ENCODE measurements at regions not wholly inside any gene's neighbourhood (a gene's known extent, or its start where the extent isn't known, plus 50 kb on each side); places are given as distances from the start of the nearest gene placed in this dataset.

DNA sequence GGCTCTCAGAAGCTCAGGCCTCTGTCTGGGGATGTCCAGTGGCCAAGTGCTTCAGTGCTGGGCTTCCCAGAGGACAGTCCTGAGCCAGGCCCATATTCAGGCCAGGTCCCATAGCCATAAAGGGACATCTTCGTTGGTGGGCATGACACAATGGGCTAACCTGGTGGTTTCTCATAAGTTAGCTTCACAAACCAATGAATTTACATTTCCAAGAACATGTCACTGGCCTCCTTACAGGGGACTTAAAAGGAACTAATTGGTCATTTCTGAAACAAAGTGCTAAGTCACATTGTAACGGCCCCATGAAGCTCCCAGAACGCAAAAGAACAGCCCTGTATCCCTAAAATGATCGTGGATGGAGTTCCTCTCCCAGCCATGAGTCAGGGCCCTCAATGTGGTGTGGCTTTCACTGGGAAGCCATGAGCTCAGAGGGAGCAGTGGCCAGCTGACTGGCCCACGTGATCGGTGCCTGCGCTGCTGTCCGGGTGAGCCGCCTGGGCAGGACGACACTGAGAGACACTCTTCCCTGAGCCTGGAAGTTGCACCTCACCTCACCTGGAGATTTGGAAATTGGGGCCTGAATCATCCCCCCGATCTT is 163.7 kb upstream of the APCDD1 start:
- DNase-seq, result no peak

DNA sequence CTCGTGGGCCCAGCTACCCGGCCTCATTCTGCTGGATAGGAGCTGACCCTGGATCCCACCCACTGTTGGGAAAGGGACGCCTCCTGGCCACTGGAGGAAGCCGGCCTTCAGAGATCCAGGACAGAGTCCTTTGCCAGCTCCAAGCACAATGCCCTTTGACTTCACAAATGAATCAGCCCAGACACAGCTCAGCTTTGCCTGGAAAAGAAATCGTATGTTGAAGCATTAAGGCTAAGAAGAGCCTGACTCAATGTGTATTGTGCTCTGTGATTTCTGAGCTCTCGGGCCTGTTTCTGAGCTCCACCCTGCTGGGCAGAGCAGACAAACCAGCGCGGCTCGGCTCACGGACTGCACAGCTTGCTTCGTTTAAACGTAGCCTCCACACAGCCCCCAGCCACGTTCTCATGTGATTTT is 162.9 kb upstream of the APCDD1 start:
- no peak for DNase-seq

DNA sequence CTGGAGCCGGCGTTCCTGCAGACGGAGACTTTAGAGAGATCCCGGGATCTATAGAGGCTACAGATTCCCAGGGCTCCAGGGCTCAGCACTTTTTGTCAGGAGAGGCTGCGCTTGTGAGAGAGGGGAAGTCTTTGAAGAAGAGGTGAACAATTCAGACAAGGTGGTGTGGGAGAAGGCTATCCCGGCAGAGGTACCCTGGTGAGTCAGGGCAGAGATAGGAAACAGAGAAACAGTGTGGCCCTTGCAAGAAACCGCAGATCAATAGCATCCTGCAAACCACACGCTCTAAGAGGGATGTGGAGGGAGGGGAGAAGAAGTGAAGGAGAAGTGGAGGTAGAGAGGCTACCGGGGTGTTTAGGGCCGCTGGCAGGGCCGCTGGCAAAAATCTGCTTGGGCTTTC is 160.5 kb upstream of the APCDD1 start:
- DNase-seq, result no peak

DNA sequence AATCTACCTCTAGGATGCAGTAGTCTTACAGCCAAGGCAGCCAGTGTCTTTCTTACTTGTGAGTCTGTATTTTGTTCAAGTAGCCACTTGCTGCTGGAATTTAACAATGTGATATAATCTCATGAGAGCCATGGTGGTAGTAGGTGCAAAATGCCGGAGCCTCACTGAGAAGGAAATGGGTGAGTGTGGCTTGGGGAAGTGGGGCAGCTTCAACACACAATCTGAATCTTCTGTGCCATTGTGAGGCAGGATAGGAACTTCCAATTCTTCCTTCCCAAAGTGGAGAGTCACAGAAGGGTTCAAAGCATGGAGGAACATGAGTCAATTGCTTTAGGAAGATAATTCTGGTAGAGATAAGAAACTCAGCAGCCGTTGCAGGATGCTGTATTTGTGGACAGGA is 158.7 kb upstream of the APCDD1 start:
- no peak for DNase-seq

DNA sequence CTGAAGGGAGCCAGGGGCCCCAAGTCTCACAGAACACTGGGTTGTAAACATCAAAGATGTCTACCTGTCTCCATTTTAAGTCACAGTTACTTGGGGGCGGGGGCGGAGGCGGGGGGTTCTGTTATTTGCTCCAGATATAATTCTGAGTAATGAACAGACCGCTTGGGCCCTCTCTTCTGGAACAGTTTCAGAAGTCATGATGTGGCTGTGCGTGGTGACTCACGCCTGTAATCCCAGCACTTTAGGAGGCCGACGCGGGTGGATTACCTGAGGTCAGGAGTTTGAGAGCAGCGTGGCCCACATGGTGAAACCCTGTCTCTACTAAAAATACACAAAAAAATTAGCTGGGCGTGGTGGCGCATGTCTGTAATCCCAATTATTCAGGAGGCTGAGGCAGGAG is 157.9 kb upstream of the APCDD1 start:
- DNase-seq, result no peak

DNA sequence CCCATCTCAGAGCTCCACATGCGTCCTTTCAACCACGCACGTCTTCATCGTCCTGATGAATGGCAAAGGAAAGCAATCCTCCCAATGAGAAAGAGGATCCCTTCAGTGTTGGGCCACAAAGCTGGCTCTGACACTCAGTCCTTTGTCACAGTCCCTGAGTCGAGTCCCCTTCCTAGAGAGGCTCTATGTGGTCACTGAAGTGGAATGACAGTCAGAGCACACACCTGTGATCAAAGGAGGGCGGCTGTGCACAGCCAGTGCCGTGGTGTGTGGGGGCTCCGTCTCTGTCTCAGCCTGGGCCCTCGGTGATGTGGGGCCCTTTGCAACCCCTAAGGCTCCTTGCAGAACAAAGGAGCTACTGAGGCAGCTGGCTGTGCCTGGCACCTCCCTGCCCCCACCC is 157.3 kb upstream of the APCDD1 start:
- no peak for DNase-seq

DNA sequence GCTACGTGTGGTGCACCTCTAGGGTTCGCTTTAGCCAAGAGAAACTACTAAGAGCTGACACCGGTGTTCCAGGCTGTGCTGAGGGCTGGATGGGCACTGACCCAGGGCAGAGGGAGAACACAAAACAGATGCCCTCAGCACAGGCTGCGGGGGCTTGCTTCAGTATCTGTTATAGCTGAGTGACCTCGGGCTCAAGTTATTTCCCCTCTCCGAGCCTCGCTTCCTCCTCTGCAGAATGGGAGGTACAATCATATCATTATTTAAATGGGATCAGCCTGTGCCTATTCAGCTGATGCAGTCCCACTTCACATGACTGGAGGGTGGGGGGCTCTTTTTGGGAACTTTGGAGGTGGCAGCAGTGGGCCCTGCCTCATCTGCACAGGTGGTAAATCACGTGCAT is 156.1 kb upstream of the APCDD1 start:
- no peak for DNase-seq

DNA sequence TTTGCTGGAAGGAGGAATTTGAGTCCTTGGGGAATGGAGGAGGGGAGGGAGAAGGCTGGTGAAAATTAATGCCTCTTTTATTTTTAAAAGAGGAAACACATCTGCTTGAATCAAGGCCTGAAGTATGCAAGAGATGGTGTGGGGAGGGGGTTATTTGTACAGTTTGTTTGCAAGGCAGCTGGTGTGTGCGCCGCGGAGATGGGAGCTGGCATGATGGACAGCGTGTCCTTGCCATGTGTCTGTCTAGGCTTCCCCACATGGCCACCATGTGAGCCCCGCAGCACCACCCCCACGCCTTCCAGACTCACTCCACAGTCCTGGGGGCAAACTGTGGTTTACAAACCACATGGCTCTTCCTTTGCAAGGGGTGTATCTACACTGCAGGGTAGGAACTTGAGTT is 154.8 kb upstream of the APCDD1 start:
- DNase-seq, result no peak

DNA sequence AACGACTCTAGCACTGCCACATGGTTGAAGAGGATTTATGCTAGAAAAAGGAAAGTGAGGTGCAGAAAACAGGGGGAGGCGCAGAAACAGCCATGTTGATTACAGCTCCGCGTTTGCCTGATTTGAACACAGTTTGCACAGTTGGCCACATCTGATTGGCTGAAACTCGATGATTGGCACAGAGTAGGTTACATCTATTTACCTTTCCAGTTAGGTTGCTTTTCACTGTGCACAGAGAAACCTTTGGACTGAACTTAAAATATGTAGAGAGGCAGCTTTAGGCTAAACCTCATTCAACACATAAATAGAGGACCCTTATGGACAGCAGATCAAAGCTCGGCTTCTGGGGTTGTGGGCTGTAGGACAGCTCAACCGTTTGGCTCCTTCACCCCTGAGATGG is 153.7 kb upstream of the APCDD1 start:
- DNase-seq, result no peak

DNA sequence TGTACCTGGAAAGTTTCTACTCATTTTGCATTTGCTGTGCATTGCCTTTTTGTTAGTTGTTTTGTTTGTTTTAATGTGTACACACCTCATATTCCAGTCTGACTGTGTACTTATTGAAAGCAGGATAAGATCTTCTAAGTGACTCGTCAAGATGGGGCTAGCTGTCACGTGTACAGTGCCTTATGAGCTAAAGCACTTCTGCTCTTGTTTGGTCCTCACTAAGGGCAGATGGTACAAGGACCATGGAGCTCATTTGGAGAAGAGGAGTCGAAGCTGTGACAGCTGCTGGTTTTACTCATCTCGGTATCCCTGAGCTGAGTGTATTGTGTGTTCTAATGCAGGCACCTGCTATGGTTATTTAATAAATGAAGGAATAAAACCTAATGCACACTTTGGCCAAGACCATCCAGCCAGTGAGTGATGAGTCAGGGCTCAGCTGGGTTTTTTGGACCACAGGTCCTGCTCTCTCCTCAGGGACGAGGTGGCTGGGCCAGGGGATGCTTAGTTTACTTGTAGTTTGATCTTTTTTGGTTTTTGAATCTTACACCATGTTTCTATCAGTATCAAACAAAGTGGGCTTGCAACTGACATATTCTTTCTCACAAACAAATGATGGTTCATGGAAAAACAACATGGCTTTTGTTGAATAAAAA is 152.5 kb upstream of the APCDD1 start:
- DNase-seq, result peak; percentile 37

DNA sequence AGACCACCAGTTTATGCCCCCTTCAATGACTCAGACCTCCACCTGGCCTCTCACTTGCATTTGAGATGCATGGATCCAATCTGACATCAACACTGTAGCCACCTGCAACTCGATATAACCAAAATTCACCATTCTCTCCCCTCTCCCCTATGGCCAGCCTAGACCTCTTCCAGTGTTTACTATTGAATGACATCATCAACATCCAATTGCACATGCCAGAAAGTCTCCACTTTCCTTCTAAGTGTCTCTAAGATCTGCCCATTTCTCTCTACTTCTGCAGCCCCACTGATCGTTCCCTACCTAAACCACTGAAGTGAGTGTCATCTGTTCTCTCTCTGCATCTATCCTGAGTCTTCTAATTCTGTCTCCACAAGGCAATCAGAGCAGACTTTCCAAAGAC is 151.3 kb upstream of the APCDD1 start:
- DNase-seq, result no peak

DNA sequence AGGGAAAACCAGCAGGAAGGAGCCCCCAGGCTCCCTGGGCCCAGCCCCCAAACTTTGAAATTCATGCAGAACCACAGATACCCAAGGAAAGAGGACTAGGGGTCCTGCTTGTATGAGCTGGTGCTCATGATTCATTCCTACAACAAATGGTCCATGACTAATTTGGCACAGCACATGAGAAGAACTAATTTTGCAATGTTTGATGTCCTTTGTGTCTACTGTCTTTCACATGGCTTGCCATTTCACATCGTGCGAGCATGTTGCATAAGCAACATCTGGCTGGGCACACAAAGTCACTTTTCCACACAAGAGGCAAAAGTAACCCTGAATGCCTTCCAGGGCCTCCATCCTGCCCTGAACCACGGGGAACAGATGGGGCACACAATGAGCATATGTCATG is 149.6 kb upstream of the APCDD1 start:
- DNase-seq, result peak; percentile 96

DNA sequence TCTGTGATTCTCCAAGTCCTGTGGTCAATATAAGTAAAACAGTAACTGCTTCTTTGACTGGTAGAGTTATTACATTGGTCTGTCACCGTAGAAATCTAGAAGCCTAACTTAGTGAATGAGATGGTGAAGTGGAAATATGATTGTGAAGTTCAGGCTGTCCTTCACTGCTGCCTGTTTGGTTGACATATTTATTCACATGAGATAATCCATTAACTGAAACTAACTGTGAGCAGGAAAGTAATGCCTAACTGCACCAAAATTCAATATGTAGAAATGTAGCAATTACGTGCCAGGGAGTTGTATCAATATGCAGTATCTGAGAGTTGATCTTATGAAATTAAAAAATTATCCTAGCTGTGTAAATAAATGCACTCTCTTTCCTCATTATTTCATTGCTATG is 147.7 kb upstream of the APCDD1 start:
- DNase-seq, result no peak

DNA sequence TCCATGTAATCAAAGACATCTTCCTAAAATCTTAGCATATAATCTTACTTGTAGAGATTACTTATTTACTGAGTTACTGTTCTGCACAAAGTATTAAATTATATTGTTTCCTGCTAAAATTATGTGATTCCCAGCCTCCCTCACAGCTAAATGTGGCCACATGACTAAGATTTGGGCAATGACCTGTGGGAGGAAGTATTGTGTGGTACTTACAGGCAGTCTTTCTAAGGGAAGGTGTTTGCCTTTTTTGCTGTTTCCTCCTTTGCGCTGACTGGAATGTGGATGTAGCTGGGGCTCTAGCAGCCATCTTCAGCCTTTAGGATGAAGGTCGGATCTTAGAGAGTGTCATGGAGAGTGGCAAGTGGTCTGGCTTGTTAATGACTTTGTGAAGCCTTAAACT is 146.3 kb upstream of the APCDD1 start:
- DNase-seq, result no peak

DNA sequence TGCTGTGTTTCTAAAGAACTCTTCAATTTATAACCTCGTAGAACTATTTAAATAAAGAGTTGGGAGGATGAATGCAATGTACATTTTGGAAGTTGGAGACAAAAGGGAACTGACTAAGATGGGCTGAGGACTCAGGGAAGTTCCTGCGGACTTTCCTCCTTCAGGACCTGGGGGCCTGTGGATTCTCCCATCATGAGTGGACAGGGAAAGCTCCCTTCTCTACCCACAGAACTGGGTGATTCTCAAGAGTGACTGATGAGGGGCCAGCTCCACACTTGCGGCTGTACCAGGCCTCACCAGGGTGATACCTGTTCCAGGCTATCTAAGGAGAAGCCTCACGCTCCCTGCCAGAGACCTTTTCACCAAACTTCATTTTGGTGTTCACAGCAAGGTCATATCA is 143.8 kb upstream of the APCDD1 start:
- no peak for DNase-seq

DNA sequence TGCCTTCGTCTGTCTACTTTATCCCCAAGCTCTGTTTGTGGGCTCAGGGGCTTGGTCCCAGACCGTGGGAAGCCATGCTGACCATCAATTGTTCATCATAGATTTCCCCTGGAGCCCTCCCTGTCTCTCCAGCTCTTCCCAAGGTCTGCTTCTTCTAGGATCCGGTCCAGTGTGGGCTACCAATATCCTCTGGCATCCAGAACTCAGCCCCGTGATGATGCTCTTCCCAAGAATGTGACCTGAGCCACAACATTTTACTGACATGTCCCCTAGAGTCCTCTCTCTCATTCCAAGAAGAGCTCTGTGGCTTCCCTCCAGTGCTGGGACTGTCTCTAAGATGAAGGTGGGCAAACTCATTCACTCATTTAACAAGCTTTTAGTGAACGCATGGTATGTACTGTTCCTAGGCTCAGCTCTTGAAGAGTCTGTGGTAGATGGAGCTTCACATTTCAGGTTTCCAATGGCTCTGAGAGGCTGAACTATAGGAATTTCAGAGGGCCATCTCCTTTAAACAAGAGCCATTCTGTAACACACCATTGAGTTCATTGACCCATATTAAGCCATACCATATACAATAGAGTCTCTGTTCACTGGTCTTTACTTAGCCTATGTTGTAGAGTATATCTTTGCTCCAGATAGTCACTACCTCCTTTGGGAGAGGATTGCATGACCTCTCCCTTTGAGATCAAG is 142.0 kb upstream of the APCDD1 start:
- no peak for DNase-seq

DNA sequence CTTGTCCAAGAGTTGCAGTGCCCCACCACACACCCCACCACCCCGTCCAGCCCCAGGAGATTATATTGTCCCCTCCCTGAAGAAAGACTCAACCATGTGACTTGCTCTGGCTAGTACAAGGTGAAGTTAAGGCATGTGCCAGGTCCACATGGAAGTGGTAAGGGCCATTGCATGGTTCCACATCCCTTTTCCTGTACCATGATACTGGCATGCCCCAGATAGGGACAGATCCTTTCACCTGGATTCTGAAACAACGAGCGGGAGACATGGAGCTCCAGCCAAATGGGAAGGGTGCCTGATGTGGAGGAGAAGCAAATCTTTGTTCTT is 141.5 kb upstream of the APCDD1 start:
- no peak for DNase-seq

DNA sequence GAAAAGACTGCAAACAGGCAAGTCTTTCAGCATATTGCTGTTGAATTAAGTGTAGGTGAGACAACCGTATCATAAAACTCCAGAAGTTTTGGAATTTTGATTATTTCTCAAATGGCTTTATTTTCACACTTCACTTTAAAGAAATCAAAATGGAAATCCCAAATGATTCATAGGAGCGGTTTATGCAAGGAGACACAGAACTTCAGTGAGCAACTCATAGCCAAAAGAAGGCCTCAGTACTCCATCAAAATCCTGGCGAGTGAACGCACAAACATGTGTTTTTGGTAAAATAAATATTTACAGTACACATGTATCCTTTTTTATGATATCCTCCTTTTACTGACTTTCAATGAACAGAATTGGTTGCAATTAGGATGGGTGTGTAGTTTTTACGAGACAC is 140.4 kb upstream of the APCDD1 start:
- DNase-seq, result no peak

DNA sequence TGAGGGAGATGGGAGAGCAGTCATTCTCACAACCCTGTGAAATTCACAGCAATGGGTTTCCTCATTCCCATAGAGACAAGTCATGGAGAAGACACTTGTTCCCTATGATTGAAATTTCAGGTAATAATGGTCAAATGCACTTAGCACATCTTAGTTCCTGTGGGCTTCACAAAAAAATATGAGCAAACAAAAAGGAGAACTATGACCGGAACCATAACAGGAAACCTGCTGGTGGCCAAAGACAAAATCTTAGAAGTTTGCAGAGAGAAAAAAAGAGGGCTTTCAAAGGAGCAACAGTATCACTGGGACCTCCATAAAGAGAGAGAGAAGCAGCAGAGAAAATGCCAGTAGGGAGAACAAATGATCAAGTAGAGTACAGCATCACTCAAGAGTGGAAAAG is 138.9 kb upstream of the APCDD1 start:
- DNase-seq, result no peak

DNA sequence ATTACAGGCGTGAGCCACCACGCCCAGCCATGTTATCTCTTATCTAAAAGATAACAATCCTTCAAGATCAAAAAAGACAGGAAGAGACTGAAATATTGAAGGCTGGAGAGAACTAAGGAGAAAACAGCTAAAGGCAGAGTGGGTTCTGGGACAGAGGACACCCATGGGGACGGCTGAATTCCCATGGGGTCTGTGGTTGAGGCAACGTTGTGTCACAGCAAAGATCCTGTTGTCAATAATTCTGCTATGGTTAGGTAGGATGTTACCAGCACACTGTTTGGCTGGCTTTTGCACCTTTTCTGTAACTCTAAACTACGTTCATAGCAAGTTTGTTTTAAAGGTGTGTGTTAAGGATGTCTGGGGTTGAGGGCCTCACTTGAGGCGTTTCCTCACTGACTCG is 137.7 kb upstream of the APCDD1 start:
- DNase-seq, result no peak

DNA sequence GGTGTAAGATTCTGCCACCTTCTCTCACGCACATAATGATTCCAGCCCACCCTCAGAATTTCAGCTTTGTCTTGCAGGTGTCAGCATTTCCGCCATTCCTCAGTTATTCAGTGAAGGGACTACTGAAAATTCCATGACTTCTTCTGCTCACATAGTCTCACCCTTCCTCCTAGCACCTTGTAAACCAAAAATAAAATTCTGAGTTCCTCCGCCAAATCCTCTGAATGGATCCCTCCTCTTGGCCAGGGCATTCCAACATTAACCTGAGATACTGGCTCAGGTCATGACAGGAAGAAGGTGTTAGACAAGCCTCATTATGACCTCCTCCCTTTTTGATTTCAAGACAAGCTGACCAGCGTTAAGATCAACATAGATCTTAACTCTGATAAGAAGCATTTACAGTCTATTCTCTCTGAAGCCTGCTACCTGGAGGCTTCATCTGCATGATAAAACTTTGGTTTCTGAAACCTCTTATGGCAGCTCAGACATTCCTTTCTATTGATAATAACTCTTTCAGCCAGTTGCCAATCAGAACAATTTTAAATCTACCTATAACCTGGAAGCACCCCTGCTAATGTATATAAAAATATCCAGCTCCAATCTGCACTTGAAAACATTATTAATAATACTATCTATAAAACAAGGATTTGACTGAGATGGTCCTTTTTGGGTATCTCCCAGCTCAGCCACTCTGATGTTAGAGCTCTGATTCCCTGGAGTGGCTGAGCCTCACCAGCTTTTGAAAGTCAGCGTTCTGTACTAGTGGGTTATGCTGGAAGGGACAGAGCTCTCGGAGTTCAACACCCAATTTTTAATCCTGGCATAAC is 136.4 kb upstream of the APCDD1 start:
- no peak for DNase-seq

DNA sequence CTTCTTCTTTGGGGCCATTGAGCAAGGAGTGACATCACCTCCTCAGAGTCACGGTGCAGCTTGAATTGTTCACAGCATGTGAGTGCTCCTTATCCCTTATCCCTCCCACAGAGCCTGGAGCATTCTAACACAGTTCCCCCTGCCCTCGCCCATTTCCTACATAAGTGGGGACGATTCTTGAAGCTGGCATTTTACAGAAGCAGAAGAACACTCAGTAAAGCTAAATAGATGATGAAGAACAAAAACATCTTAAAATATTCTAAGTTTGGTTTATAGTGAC is 135.8 kb upstream of the APCDD1 start:
- DNase-seq, result no peak

DNA sequence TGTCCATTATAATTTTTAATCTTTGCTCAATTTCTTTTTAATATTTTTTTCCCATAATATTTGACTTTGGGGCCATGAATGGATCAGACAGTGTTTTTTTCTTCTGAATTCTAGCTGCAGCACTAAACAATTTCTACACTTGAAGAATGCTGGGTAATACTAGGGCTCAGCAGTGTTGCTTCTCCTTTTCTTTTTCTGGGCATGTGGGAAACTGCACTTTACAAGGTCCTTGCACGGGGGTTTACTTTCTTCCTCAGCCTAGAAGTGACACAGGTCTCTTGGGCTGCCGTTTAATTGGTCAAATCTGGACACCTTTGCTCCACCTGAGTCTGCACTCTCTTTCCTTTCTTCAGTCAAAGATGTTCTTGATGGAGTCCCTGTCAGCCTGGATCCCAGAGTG is 135.4 kb upstream of the APCDD1 start:
- no peak for DNase-seq

DNA sequence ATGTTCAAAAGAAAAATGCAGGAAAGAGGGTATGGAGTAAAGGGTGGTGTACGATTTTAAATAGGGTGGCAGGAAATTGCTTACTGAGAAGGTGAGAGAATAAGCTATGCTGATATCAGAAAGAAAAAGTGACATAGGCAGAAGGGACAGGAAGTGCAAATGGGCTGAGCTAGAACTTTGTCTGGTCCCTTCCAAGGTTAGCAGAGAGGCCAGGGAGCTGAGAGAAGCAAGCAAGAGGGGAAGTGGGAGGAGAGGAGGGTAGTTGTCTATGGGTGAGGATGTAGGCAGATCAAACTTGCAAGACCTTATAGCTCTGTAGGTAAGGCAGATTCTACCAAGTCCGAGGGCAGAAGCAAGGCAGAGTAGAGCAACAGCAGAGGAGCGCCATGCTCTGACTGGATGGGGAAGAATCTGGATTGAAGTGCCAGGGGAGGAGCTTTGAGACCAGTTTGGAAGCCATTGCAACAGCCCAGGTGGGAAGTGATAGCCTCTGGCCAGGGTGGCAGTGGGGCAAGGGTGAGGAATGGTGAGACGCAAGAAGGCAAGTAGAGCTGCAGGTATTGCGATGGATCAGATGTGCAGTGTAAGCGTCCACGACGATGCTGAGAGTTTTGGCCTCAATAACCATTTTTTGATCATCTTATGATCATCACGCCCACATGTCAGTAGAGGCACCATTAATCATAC is 134.4 kb upstream of the APCDD1 start:
- no peak for DNase-seq
